NT2/D1 (cell line): ENCODE measurements at regions not wholly inside any gene's neighbourhood (a gene's known extent, or its start where the extent isn't known, plus 50 kb on each side); places are given as distances from the start of the nearest gene placed in this dataset.

Experiments used
- SUZ12 ChIP-seq: IDR thresholded peaks from 2 replicates; pipeline ENCODE4 v1.6.1; 2011; ENCODE audit not compliant: insufficient read length, insufficient read depth; ENCODE audit errors: extremely low read depth
- YY1 ChIP-seq: IDR thresholded peaks from 2 replicates; pipeline ENCODE4 v1.6.1; 2011; ENCODE audit not compliant: insufficient read length, insufficient read depth
- ZNF274 ChIP-seq: IDR thresholded peaks from 2 replicates; pipeline ENCODE4 v1.6.1; 2011; ENCODE audit warnings: mild to moderate bottlenecking, low read depth, low read length

- TF ChIP-seq SUZ12 (no peak), ZNF274 (no peak), YY1 (no peak)
Measured at GRCh38 chr4:20159516-20159915, 92.2 kb upstream of the SLIT2 start.
